ENCODE measurements at regions not wholly inside any gene's neighbourhood (a gene's known extent, or its start where the extent isn't known, plus 50 kb on each side); places are given as distances from the start of the nearest gene placed in this dataset.
"Not testable (repeated sequence)": the region's sequence is repeated elsewhere in the genome, so short reads cannot be mapped to it uniquely, and the experiment has no call there.

DNA sequence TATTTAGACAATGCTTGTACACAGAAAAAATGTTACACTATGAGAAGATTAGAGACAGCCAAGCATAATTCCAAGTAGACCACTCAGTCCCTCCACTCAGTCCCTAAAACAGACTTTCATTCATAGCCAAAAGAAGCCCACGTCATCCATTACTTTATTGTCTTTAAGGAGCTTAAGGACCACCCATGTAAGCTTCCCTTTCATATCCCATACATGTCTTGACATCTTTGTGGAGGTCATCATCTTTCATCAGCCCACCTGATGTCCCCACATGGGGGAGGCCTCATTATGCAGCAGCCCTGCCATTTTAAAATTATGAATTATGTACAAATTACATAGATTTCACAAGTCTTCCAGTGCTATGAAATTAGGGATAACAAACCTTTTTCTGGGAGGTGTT lies 92.6 kb upstream of the PALMD start:
- TF ChIP-seq, protein P1, sequence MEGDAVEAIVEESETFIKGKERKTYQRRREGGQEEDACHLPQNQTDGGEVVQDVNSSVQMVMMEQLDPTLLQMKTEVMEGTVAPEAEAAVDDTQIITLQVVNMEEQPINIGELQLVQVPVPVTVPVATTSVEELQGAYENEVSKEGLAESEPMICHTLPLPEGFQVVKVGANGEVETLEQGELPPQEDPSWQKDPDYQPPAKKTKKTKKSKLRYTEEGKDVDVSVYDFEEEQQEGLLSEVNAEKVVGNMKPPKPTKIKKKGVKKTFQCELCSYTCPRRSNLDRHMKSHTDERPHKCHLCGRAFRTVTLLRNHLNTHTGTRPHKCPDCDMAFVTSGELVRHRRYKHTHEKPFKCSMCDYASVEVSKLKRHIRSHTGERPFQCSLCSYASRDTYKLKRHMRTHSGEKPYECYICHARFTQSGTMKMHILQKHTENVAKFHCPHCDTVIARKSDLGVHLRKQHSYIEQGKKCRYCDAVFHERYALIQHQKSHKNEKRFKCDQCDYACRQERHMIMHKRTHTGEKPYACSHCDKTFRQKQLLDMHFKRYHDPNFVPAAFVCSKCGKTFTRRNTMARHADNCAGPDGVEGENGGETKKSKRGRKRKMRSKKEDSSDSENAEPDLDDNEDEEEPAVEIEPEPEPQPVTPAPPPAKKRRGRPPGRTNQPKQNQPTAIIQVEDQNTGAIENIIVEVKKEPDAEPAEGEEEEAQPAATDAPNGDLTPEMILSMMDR (IDR thresholded peaks at IDR 0.05; ENCODE audit: insufficient read depth, missing control alignments), result no peak
- DNase-seq (ENCODE audit: insufficient read length, low spot score) (no peak), FAIRE-seq (no peak)

DNA sequence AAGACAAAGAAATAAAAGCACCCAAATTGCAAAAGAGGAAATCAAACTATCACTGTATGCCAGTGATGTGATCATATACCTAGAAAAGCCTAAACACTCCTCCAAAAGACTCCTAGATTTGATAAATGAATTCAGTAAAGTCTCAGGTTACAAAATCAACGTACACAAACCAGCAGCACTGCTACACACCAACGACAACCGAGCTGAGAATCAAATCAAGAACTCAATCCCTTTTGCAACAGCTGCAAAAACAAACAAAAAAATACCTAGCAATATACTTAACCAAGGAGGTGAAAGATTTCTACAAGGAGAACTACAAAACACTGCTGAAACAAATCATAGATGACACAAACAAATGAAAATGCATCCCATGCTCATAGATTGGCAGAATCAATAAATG lies 92.1 kb upstream of the PALMD start:
- FAIRE-seq; DNase-seq (ENCODE audit: insufficient read length, low spot score): not testable (repeated sequence)

DNA sequence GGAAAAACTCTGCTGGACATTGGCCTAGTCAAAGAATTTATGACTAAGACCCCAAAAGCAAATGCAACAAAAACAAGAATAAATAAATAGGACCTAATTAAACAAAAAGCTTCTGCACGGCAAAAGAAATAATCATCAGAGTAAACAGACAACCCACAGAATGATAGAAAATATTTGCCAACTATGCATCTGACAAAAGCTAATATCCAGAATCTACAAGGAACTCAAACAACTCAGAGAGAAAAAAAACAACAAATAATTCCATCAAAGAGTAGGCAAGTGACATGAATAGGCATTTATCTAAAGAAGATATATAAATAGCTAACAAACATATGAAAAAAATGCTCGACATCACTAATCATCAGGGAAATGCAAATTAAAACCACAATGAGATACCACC lies 91.2 kb upstream of the PALMD start:
- no peak for DNase-seq (ENCODE audit: insufficient read length, low spot score)
- no peak for FAIRE-seq

DNA sequence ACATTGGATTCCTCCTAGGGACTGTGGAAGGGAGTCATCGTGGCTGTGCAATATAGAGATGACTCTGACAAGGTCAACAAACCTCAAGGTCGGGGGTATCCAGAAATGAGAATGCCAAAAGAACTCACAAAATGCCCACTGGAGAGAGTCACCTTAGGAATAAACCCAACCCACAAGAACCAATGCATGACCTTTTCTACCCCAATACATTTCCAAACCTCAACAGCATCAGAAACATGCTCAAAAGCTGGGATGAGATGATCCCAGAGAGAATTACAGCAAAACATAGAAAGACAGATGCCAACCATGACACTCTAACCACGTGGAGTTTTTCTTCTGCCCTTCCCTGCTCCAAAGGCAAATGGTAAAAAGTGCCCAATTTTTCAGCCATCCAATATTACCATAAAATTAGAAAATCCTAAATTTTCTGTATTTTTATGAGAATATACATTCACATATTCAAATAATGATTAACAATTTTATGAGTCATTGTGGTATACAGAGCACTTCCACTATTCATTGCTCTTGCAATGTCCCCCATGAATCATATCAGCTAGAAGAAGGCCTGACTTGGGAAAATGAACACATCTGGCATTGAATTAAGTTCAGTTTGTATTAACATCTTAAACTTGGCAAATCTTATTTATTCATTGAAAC lies 88.2 kb upstream of the PALMD start:
- FAIRE-seq (no peak), DNase-seq (ENCODE audit: insufficient read length, low spot score) (no peak)
- TF ChIP-seq, protein P1 (IDR thresholded peaks at IDR 0.05; ENCODE audit: insufficient read depth, missing control alignments), result no peak

More for the DNA sequence above, 91.2 kb upstream of the PALMD start:
- TF ChIP-seq, protein P1 (IDR thresholded peaks at IDR 0.05; ENCODE audit: insufficient read depth, missing control alignments), result no peak

DNA sequence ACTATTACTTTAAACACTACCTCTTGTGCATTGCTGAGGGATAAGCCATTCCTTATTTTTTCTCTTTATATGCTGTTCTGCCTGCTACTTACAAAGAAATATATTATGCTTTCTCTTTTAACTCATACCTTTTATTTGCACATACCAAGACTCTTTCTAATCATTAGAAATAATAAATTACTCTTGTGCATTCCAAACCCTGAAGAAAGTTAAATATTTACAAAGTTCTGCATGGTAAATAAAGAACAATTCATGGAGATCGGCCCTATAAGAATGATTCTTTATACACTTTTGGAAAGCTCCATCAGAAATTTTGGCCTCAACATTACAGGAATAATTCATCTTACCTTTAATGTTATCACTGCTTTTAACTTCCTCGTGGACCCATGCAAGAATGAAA lies 86.7 kb upstream of the PALMD start:
- TF ChIP-seq, protein P1 (IDR thresholded peaks at IDR 0.05; ENCODE audit: insufficient read depth, missing control alignments), result no peak
- no peak for DNase-seq (ENCODE audit: insufficient read length, low spot score)
- no peak for FAIRE-seq

DNA sequence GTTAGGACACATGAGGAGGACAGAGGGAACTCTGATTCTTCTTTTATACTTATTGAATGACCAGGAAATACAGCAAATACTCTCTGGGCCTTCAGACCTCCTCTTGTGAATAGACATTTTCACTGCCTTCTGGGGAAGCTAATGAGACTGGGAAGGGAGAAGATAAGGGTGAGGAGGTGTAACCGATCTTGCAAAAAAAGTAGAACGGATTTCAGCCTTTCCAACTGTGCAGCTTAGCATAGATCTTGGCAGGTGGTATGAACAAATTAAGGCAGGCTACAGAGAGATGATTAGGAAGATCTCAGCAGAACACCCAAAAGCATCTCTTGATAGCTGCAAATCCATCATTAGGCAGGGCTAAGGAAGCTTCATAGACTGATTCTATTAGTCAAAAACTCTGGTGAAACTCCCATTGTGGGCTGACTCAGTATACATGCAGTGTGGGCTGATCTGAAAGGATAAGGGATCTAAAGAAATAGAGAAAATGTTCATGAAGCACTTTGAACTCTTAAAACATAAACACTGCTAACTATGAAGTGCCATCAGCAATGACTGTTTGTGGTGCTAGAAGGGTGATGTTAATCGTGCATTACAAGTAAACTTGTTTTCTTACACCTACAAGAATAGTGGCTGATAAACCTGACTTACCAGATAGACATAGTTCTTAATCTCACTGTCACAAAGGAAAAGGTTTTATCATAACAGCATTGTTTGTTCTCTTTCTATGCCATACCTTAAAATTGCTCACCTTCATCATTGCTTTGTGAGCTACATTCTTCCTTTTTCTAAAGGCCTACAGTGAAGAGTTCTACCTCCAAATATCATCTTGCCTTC lies 85.5 kb upstream of the PALMD start:
- FAIRE-seq (peak; percentile 53), DNase-seq (ENCODE audit: insufficient read length, low spot score) (no peak)
- TF ChIP-seq, protein P1 (IDR thresholded peaks at IDR 0.05; ENCODE audit: insufficient read depth, missing control alignments), result no peak

DNA sequence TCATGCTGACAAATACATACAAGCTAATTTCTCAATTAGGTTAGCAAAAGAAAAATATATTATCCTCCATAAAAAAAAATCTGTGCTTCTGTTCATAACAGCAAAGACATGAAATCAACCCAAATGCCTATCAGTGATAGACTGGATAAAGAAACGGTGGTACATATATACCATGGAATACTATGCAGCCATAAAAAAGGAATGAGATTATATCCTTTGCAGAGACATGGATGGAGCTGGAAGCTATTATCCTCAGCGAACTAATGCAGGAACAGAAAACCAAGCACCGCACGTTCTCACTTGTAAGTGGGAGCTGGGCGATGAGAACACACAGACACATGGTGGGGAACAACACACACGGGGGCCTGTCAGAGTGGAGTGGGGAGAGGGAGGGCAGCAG lies 84.0 kb upstream of the PALMD start:
- TF ChIP-seq, protein P1 (IDR thresholded peaks at IDR 0.05; ENCODE audit: insufficient read depth, missing control alignments), result no peak
- FAIRE-seq (no peak), DNase-seq (ENCODE audit: insufficient read length, low spot score) (no peak)
